Right atrium auricular region (tissue), 2 donors: ENCODE measurements at regions not wholly inside any gene's neighbourhood (a gene's known extent, or its start where the extent isn't known, plus 50 kb on each side); places are given as distances from the start of the nearest gene placed in this dataset.

ENCODE experiments used
- DNase-seq: peaks from one replicate; pipeline ENCODE4 v3.0.0-alpha.2; 2019; ENCODE audit warnings: low spot score
- H3K27ac ChIP-seq, 2 donors: fragments of 200-600 bp; sonication (generic); 1 replicate in 1 of 2; 2 replicates in 1 of 2; pipeline ENCODE4 v1.5.1; 2016 to 2019
- H3K27me3 ChIP-seq, 2 donors: fragments of 200-600 bp; sonication (generic); one replicate each; pipeline versions ENCODE4 v1.5.1 to v1.6.0; 2017 to 2019
- H3K36me3 ChIP-seq: fragments of 200-600 bp; sonication (generic); one replicate; pipeline ENCODE4 v1.5.1; 2016
- H3K4me1 ChIP-seq, 2 donors: fragments of 200-600 bp; sonication (generic); one replicate each; pipeline versions ENCODE4 v1.5.1 to v1.6.0; 2017 to 2019
- H3K4me3 ChIP-seq, 2 donors: fragments of 200-600 bp; sonication (generic); 1 replicate in 1 of 2; 2 replicates in 1 of 2; pipeline ENCODE4 v1.5.1; 2017 to 2019; ENCODE audit warnings: mild to moderate bottlenecking in 1 of 2, moderate library complexity in 1 of 2
- H3K9me3 ChIP-seq, 2 donors: fragments of 200-600 bp; sonication (generic); one replicate each; pipeline ENCODE4 v1.5.1; 2019
- TF ChIP-seq, protein P1 (sequence below), 2 donors: fragments of 200-600 bp; sonication (generic); IDR thresholded peaks; one replicate each; pipeline ENCODE4 v1.5.1; 2019; ENCODE audit warnings: antibody characterized with exemption in 2 of 2

DNA sequence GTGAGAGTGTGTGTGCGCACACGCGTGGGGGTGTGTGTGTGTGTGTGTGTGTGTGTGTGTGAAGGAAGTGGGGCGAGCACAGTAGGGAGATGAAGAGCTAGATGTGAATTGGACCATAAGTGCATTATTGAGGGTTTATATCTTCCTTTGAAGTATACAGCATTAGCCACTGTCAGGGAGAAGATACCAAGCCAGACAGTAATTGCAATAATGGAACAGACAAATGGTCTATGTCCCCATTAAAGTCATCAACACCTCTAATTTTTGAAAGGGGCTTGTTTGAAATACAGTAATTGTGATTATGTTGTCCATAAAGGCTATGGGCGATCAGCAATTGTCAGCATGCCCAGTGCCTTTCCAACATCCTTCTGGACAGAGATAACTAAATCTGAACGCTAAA, 429.2 kb upstream of the NR2F2 start:
- Histone ChIP-seq H3K4me1 (no peaks in the 10 kb centered on the region), H3K4me3 (no peak overlapping the region), H3K9me3 (no peaks in the 10 kb centered on the region), H3K27ac (no peak overlapping the region), H3K27me3 (no peaks in the 10 kb centered on the region), H3K36me3 (no peaks in the 10 kb centered on the region)
- TF ChIP-seq, protein P1, sequence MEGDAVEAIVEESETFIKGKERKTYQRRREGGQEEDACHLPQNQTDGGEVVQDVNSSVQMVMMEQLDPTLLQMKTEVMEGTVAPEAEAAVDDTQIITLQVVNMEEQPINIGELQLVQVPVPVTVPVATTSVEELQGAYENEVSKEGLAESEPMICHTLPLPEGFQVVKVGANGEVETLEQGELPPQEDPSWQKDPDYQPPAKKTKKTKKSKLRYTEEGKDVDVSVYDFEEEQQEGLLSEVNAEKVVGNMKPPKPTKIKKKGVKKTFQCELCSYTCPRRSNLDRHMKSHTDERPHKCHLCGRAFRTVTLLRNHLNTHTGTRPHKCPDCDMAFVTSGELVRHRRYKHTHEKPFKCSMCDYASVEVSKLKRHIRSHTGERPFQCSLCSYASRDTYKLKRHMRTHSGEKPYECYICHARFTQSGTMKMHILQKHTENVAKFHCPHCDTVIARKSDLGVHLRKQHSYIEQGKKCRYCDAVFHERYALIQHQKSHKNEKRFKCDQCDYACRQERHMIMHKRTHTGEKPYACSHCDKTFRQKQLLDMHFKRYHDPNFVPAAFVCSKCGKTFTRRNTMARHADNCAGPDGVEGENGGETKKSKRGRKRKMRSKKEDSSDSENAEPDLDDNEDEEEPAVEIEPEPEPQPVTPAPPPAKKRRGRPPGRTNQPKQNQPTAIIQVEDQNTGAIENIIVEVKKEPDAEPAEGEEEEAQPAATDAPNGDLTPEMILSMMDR (IDR thresholded peaks at IDR 0.05), result no peak
- DNase-seq, result no peak

GRCh38 chr15:95902606-95903005, 427.9 kb upstream of the NR2F2 start:
- H3K4me3 ChIP-seq, result no peak overlapping the region
- no peaks in the 10 kb centered on the region for H3K4me1 ChIP-seq
- TF ChIP-seq, protein P1 (IDR thresholded peaks at IDR 0.05), result no peak
- no peaks in the 10 kb centered on the region for H3K27me3 ChIP-seq
- no peak for DNase-seq
- H3K36me3 ChIP-seq, result no peaks in the 10 kb centered on the region
- no peak overlapping the region for H3K27ac ChIP-seq
- H3K9me3 ChIP-seq, result no peaks in the 10 kb centered on the region

DNA sequence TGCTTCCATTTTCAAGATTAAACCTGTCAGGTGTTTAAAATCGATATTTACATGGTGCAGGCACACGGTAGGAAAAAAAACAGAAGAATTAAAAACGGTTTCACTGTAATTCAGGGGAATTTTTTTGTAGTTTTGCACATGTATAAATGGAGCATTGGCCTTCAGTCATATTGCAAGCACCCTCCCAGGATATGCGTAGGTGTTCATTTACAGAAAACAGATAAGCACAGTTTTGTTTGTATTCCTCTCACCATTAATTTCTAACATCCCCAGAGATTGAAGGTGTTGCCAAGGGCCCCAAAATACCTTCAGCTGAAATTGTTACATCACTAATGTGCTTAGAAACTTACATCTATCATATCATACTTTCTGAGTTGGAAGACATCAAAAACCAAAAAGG, 427.1 kb upstream of the NR2F2 start:
- Histone ChIP-seq H3K36me3 (no peaks in the 10 kb centered on the region), H3K4me1 (no peaks in the 10 kb centered on the region), H3K27me3 (no peaks in the 10 kb centered on the region), H3K4me3 (no peak overlapping the region), H3K27ac (no peak overlapping the region), H3K9me3 (no peaks in the 10 kb centered on the region)
- TF ChIP-seq, protein P1 (IDR thresholded peaks at IDR 0.05), result no peak
- DNase-seq, result no peak

GRCh38 chr15:95910643-95911212, 419.8 kb upstream of the NR2F2 start:
- no peak for DNase-seq
- TF ChIP-seq, protein P1 (IDR thresholded peaks at IDR 0.05), result no peak
- no peaks in the 10 kb centered on the region for H3K27me3 ChIP-seq
- no peaks in the 10 kb centered on the region for H3K36me3 ChIP-seq
- H3K9me3 ChIP-seq, result no peaks in the 10 kb centered on the region
- H3K27ac ChIP-seq, result no peak overlapping the region
- H3K4me1 ChIP-seq, result no peaks in the 10 kb centered on the region
- H3K4me3 ChIP-seq, result no peak overlapping the region

DNA sequence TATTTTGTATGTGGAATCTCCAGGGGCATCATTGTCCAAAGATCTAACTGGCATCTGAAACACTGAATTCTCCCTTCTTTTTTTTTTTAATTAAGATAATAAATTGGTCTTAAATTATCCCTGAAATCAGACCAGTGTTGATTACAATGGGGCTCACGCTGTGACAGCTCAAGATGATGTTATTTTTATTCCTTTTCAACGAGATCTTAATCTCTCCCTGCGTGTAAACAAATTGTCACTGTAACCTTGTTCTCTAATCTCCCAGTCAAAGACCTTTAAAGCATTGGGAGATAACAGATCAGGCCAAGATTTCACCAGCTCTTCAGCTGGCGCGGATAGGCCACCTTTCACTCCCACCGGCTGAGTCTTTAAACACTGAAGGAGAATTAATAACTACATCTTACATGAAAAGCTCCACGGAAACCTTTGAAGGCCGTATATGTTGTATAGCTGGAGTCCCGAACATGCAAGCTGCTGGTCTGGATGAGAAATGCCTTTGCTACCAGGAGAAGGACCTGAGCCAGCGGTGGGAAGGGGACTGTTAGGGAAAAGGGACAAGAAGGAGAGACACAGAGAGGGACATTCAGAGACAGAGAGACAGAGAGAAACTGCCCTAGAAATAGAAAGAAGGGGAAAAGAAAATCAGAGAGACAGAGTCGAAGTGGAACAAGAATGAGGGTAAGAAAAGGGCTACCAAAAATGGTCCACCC, 418.8 kb upstream of the NR2F2 start:
- Histone ChIP-seq H3K9me3 (no peaks in the 10 kb centered on the region), H3K27me3 (no peaks in the 10 kb centered on the region), H3K4me3 (no peak overlapping the region), H3K27ac (no peak overlapping the region), H3K4me1 (no peaks in the 10 kb centered on the region), H3K36me3 (no peaks in the 10 kb centered on the region)
- no peak for DNase-seq
- TF ChIP-seq, protein P1 (IDR thresholded peaks at IDR 0.05), result no peak

- H3K27ac ChIP-seq, result no peak overlapping the region
- no peaks in the 10 kb centered on the region for H3K27me3 ChIP-seq
- H3K4me3 ChIP-seq, result no peak overlapping the region
- no peaks in the 10 kb centered on the region for H3K4me1 ChIP-seq
- H3K9me3 ChIP-seq, result no peaks in the 10 kb centered on the region
- DNase-seq, result no peak
- TF ChIP-seq, protein P1 (IDR thresholded peaks at IDR 0.05), result no peak
- no peaks in the 10 kb centered on the region for H3K36me3 ChIP-seq
Observed at GRCh38 chr15:95912280-95912625, 418.2 kb upstream of the NR2F2 start.
